BLaER1 (cell line): ENCODE measurements at regions not wholly inside any gene's neighbourhood (a gene's known extent, or its start where the extent isn't known, plus 50 kb on each side); places are given as distances from the start of the nearest gene placed in this dataset.

Experiments
- H3K27ac ChIP-seq: shearing (Covaris generic); formaldehyde crosslinking; 2 replicates; pipeline ENCODE4 v1.8.1; 2022
- H3K27me3 ChIP-seq: shearing (Covaris generic); formaldehyde crosslinking; 2 replicates; pipeline ENCODE4 v1.8.1; 2022
- H3K36me3 ChIP-seq: shearing (Covaris generic); formaldehyde crosslinking; 2 replicates; pipeline ENCODE4 v1.8.1; 2022
- H3K4me1 ChIP-seq: shearing (Covaris generic); formaldehyde crosslinking; 2 replicates; pipeline ENCODE4 v1.8.1; 2022
- H3K4me2 ChIP-seq: shearing (Covaris generic); formaldehyde crosslinking; 2 replicates; pipeline ENCODE4 v1.8.1; 2022
- H3K4me3 ChIP-seq: shearing (Covaris generic); formaldehyde crosslinking; 2 replicates; pipeline ENCODE4 v1.8.1; 2022
- H3K9ac ChIP-seq: shearing (Covaris generic); formaldehyde crosslinking; 2 replicates; pipeline ENCODE4 v1.8.1; 2022
- H3K9me3 ChIP-seq: shearing (Covaris generic); formaldehyde crosslinking; 2 replicates; pipeline ENCODE4 v1.8.1; 2022
- H4K20me1 ChIP-seq: shearing (Covaris generic); formaldehyde crosslinking; 2 replicates; pipeline ENCODE4 v1.8.1; 2022
- Cebpa-rat ChIP-seq: shearing (Covaris generic); IDR thresholded peaks from 2 replicates; pipeline ENCODE4 v1.8.1; 2022

DNA sequence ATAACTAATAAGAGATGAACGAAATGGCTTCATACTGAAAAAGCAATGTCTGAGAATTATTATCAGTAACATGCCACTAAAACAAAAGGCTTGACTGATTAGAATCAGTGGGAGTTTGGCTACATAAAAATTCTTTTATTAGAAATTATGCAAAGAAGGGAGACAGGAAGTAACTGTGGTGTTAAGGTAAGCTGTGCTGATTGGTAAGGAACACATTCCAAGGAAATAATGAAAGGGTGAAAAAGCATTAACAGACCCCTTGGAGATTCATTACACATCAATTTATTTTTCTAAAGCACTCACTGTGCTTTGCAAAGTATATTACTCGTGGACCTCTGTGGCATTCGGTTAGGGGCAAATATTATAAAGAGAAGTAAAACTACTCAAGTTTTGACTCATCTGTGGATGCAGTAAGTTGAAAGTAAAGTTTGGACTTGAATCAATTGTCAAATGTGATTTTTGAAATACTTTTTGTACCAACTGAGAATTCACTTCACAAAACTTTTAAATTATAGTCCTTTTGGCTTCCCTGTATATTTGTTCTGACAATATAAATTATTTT, 176.1 kb upstream of the ZPLD1 start:
- Histone ChIP-seq H4K20me1 (no peaks in the 10 kb centered on the region), H3K4me1 (no peaks in the 10 kb centered on the region), H3K27ac (no peak overlapping the region), H3K9me3 (no peaks in the 10 kb centered on the region), H3K36me3 (no peaks in the 10 kb centered on the region), H3K4me3 (no peak overlapping the region), H3K27me3 (no peaks in the 10 kb centered on the region), H3K4me2 (no peak overlapping the region), H3K9ac (no peak overlapping the region)
- no peak for TF ChIP-seq Cebpa-rat

DNA sequence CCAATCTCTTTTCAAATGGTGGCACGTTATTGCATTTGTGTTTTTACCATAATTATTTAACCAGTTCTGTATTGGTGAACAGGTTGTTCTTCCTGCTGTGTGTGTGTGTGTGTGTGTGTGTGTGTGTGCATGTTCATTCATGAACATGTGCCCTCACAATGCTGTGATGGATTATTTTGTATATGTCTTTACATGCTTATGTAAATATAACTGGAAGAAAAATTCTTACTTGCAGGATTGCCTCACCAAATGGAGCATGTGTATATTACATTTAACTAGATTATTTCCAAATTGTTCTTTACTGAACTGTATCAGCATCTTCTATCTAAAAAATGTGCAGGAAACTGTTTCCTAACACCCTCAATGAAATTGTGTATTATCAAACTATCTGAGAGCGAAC, 175.2 kb upstream of the ZPLD1 start:
- no peak overlapping the region for H3K4me3 ChIP-seq
- H3K9ac ChIP-seq: no peak overlapping the region
- H3K4me2 ChIP-seq: no peak overlapping the region
- no peak overlapping the region for H3K27ac ChIP-seq
- no peaks in the 10 kb centered on the region for H3K36me3 ChIP-seq
- TF ChIP-seq Cebpa-rat: no peak
- H3K9me3 ChIP-seq: no peaks in the 10 kb centered on the region
- H3K27me3 ChIP-seq: no peaks in the 10 kb centered on the region
- H4K20me1 ChIP-seq: no peaks in the 10 kb centered on the region
- H3K4me1 ChIP-seq: no peaks in the 10 kb centered on the region

DNA sequence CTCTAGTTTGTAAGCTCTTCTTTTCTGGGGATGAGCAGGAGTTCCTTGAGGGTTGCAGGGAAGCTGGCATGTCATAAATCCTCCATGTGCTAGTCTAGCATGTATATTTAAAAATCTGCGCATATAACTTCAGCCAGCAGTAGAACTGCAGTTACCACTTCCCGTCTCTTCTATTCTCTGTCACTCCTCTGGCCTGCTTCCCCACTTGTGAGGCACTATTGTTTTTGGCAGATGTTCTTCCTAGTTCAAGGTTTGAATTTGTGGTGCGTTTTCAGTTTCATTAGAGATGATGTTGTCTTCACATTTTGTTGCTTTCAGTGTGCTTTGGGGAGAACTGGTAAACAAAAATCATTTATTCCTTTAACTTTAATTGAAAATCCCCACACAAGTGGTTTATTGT, 169.1 kb upstream of the ZPLD1 start:
- Histone ChIP-seq H3K4me1 (no peaks in the 10 kb centered on the region), H3K9ac (no peak overlapping the region), H3K27me3 (no peaks in the 10 kb centered on the region), H3K4me3 (no peak overlapping the region), H3K27ac (no peak overlapping the region), H3K9me3 (no peaks in the 10 kb centered on the region), H3K36me3 (no peaks in the 10 kb centered on the region), H4K20me1 (no peaks in the 10 kb centered on the region), H3K4me2 (no peak overlapping the region)
- TF ChIP-seq Cebpa-rat: no peak

DNA sequence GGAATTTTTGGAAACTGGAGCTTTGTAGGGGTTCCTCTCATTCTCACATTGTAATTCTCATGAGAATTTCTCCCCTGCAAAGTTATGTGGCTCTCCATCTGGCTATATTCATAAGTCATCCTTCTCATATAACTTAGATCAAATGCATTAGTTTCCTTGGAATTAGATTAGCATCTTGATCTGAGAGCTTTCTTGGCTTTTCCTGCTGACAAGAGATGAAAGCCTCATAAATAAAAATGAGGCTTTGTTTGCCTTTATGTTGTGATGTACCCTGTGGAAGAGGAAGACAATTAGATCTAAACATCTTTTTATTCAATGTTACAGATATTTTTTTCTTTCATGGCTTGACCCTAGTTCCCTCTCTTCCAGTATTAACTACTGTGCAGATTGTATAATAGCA, 165.4 kb upstream of the ZPLD1 start:
- no peaks in the 10 kb centered on the region for H4K20me1 ChIP-seq
- H3K27me3 ChIP-seq: no peaks in the 10 kb centered on the region
- H3K9me3 ChIP-seq: no peaks in the 10 kb centered on the region
- no peak overlapping the region for H3K9ac ChIP-seq
- TF ChIP-seq Cebpa-rat: no peak
- H3K4me2 ChIP-seq: no peak overlapping the region
- no peak overlapping the region for H3K27ac ChIP-seq
- H3K4me3 ChIP-seq: no peak overlapping the region
- H3K36me3 ChIP-seq: no peaks in the 10 kb centered on the region
- no peaks in the 10 kb centered on the region for H3K4me1 ChIP-seq

DNA sequence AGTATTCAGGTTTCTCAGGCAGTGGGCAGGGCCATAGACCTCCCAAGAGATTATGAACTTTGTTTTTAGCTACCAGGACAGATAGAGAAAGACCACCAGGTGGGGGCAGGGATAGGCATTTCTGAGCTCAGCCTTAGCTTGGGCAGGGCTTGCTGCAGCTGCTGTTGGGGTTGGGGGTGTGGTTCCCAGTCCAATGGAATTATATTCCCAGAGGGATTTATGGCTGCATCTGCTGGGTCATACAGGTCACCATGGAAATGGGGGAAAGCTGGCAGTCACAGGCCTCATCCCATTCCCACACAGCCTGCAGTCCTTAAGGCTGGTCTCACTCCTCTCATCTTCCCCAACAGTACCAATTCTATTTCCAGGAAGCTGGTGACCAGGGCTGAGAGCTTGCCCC, 144.6 kb upstream of the ZPLD1 start:
- H3K4me1 ChIP-seq: no peaks in the 10 kb centered on the region
- H3K27me3 ChIP-seq: no peaks in the 10 kb centered on the region
- no peak overlapping the region for H3K4me2 ChIP-seq
- H4K20me1 ChIP-seq: no peaks in the 10 kb centered on the region
- no peak overlapping the region for H3K9ac ChIP-seq
- TF ChIP-seq Cebpa-rat: no peak
- no peaks in the 10 kb centered on the region for H3K9me3 ChIP-seq
- H3K36me3 ChIP-seq: no peaks in the 10 kb centered on the region
- no peak overlapping the region for H3K27ac ChIP-seq
- H3K4me3 ChIP-seq: no peak overlapping the region

DNA sequence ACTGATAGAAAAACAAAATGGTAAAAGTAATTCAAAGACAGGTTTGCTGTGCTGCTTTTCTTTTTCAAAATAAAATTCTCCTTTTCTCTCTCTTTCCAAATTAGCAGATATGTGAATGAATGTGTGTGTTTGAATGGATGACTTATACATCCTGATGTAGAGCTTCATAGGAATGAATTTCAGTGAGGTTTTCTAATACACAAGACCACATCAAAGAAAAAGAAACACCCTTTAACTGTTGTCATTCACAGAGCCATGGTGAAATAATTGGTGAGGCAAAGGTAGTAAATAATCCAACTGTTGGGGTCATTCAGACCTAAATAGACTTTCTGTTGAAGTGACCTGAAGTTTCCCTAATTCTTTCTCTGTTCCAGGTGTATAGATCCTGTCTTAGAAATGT, 139.1 kb upstream of the ZPLD1 start:
- Histone ChIP-seq H3K27me3 (no peaks in the 10 kb centered on the region), H3K4me2 (no peak overlapping the region), H3K36me3 (no peaks in the 10 kb centered on the region), H3K27ac (no peak overlapping the region), H3K9me3 (no peaks in the 10 kb centered on the region), H3K4me1 (no peaks in the 10 kb centered on the region), H3K9ac (no peak overlapping the region), H4K20me1 (no peaks in the 10 kb centered on the region), H3K4me3 (no peak overlapping the region)
- TF ChIP-seq Cebpa-rat: no peak

DNA sequence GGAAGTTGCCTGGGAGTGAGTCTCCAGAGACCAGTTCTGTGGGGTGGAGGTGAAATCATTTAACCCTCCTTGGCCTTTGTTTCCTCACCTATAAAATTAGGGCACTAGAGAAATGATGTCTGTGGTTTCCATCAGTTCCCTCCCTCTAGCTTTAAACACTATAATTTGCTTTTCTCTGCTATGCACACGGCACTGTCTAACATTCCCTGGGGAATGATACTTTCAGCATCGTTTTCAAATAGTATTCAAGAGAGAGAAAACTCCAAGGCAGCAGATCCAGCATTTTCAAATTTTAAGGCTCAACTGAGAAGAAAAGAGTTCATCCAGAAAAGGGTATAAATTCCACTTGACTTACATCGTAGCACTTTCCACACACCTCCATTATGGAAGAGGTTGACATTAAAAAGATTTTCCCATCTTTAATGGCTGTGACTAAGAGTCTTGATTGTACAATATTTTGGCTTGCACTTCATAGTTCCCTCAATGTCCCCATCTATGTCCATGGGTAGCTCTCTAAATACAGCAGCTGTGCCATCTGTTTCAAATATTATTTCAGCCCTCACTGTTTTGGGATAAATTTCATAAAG, 137.7 kb upstream of the ZPLD1 start:
- Histone ChIP-seq H3K9me3 (no peaks in the 10 kb centered on the region), H3K9ac (no peak overlapping the region), H4K20me1 (no peaks in the 10 kb centered on the region), H3K4me1 (no peaks in the 10 kb centered on the region), H3K4me3 (no peak overlapping the region), H3K4me2 (no peak overlapping the region), H3K36me3 (no peaks in the 10 kb centered on the region), H3K27me3 (no peaks in the 10 kb centered on the region), H3K27ac (no peak overlapping the region)
- no peak for TF ChIP-seq Cebpa-rat

DNA sequence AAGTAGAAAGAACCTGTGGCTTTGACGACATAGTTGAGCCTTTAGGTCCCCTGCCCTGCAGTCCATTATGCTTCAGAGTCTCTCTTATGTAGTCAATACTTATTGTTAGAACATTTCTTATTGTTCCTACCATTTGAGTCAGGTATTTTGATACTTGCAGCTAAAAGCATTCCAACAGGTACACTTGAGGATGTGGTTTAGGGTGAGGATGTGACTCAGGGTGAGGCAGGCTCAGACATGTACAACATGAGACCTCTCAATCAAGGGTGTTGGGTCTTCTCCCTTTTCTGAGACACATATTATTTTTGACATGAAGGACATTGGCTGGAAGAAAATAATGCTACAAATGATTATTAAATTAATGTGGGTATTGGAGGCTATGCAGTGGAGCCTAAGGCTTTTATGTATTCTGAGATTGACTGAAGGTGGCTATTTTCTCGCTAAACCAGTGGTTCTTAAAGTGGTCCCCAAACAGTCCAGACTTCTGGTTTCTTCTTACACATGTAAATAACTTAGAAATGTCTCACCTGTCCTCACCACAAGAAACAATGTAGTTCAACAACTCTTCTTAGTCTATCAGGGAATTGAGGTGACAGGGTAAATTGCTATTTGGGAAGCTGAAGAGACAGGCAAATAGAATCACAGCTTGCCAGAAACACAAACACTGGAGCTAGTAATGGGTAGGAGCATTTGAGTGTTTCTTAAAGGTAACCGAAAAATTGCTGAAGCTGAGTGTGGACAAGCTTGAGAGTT, 135.5 kb upstream of the ZPLD1 start:
- no peaks in the 10 kb centered on the region for H3K36me3 ChIP-seq
- no peaks in the 10 kb centered on the region for H4K20me1 ChIP-seq
- no peaks in the 10 kb centered on the region for H3K4me1 ChIP-seq
- TF ChIP-seq Cebpa-rat: no peak
- H3K4me3 ChIP-seq: no peak overlapping the region
- H3K27ac ChIP-seq: no peak overlapping the region
- no peak overlapping the region for H3K4me2 ChIP-seq
- no peaks in the 10 kb centered on the region for H3K9me3 ChIP-seq
- no peaks in the 10 kb centered on the region for H3K27me3 ChIP-seq
- no peak overlapping the region for H3K9ac ChIP-seq

DNA sequence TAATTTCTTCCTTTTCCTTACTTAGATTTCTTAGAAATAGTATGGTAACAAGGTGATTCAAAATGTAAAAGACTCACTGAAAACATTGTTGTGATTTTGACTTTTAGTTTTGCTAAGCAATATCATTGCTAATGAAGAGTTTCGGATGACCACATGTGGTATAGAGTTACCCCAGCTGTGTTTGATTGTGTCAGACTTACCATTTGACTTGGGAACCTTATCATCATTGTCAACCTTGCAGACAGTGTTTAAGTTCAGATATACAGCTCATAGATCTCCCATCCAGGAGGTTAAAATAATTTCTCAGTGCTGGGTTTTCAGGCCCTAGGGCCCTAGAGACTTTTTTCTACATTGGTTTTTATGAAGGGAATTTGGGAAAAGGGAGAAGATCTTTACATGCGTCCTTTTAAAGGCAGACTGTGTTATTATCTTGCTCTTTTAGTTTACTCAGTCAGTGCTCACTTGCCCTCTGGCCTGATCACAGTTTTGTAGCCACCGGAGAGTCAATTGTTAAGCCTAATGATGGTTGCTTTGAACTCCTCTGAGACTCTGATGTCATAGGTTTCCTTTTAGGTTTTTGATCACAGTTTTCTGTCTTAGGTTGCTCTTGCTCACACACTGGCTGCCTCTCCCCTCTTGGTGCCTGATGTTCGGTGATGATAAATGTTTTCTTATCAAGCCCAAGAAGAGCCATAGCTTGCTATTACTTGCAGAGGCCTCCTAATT, 133.5 kb upstream of the ZPLD1 start:
- no peaks in the 10 kb centered on the region for H3K4me1 ChIP-seq
- H3K4me2 ChIP-seq: no peak overlapping the region
- no peak overlapping the region for H3K27ac ChIP-seq
- no peaks in the 10 kb centered on the region for H4K20me1 ChIP-seq
- H3K9me3 ChIP-seq: no peaks in the 10 kb centered on the region
- H3K4me3 ChIP-seq: no peak overlapping the region
- no peaks in the 10 kb centered on the region for H3K27me3 ChIP-seq
- no peaks in the 10 kb centered on the region for H3K36me3 ChIP-seq
- no peak overlapping the region for H3K9ac ChIP-seq
- TF ChIP-seq Cebpa-rat: no peak

DNA sequence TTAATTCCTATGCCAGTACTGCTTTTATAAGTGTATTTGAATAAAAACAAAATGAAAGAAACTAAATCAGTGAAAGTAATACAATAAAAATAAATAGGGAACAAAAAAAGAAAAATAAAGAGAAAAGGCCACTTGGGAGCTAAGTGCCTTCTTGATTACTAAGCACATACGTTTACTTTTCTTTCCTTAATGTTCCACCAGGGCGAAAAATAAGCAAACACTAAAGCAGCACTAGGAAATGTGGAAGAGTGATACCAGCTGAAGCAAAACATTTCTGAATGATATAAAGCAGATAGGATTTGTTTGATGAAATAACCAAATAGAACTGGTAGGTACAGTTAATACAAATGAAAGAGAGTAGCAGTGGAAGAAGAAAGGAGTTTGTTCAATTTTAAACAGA, 132.8 kb upstream of the ZPLD1 start:
- no peak overlapping the region for H3K4me2 ChIP-seq
- H4K20me1 ChIP-seq: no peaks in the 10 kb centered on the region
- no peaks in the 10 kb centered on the region for H3K4me1 ChIP-seq
- no peak overlapping the region for H3K4me3 ChIP-seq
- no peak overlapping the region for H3K27ac ChIP-seq
- H3K9ac ChIP-seq: no peak overlapping the region
- H3K36me3 ChIP-seq: no peaks in the 10 kb centered on the region
- TF ChIP-seq Cebpa-rat: no peak
- no peaks in the 10 kb centered on the region for H3K9me3 ChIP-seq
- H3K27me3 ChIP-seq: no peaks in the 10 kb centered on the region
